ENCODE measurements at regions not wholly inside any gene's neighbourhood (a gene's known extent, or its start where the extent isn't known, plus 50 kb on each side); places are given as distances from the start of the nearest gene placed in this dataset.
"Not testable (repeated sequence)": the region's sequence is repeated elsewhere in the genome, so short reads cannot be mapped to it uniquely, and the experiment has no call there.

- not testable (repeated sequence) for DNase-seq
Measured at GRCh38 chr7:63856466-63856865, 142.2 kb upstream of the ZNF722 start.

- DNase-seq, result no peak
Measured at GRCh38 chr7:63867127-63867526, 131.5 kb upstream of the ZNF722 start.

GRCh38 chr7:63874242-63874641, 124.4 kb upstream of the ZNF722 start:
- DNase-seq, result not testable (repeated sequence)

- DNase-seq, result no peak
Measured at GRCh38 chr7:63876707-63877322, 121.8 kb upstream of the ZNF722 start.

GRCh38 chr7:63887031-63887430, 111.6 kb upstream of the ZNF722 start:
- DNase-seq, result no peak

- DNase-seq, result peak in 1 of 2 experiments; percentile 0
Measured at GRCh38 chr7:63899691-63900393, 98.8 kb upstream of the ZNF722 start.

- DNase-seq, result peak; percentile 1 to 23
Measured at GRCh38 chr7:63900394-63901203, 98.0 kb upstream of the ZNF722 start.

GRCh38 chr7:63901204-63901506, 97.5 kb upstream of the ZNF722 start:
- not testable (repeated sequence) for DNase-seq

- DNase-seq, result no peak
Measured at GRCh38 chr7:63918986-63919385, 79.7 kb upstream of the ZNF722 start.

GRCh38 chr7:63925262-63925625, 73.4 kb upstream of the ZNF722 start:
- DNase-seq, result no peak

- peak; percentile 54 to 55 for DNase-seq
Measured at GRCh38 chr7:63925626-63926460, 72.8 kb upstream of the ZNF722 start.

- DNase-seq, result no peak
Measured at GRCh38 chr7:63927261-63927660, 71.4 kb upstream of the ZNF722 start.

- no peak for DNase-seq
Measured at GRCh38 chr7:63931057-63931600, 67.5 kb upstream of the ZNF722 start.

GRCh38 chr7:63931985-63932577, 66.6 kb upstream of the ZNF722 start:
- DNase-seq, result no peak

All from NCI-H2081 (cell line).